NCI-H2171 (cell line): ENCODE measurements at regions not wholly inside any gene's neighbourhood (a gene's known extent, or its start where the extent isn't known, plus 50 kb on each side); places are given as distances from the start of the nearest gene placed in this dataset.
"Not testable (repeated sequence)": the region's sequence is repeated elsewhere in the genome, so short reads cannot be mapped to it uniquely, and the experiment has no call there.

Experiments
- DNase-seq: peaks from one replicate; lab custom pipeline; 2025; lab: John Stamatoyannopoulos, UW

GRCh38 chr7:101679653-101680173 lies 50.6 kb upstream of the MYL10 start:
- not testable (repeated sequence) for DNase-seq

GRCh38 chr7:101680406-101681145 lies 51.5 kb upstream of the MYL10 start:
- DNase-seq, result no peak

GRCh38 chr7:101681170-101682007 lies 52.3 kb upstream of the MYL10 start:
- no peak for DNase-seq

- DNase-seq, result no peak
These were observed 55.9 kb upstream of the MYL10 start for GRCh38 chr7:101684983-101685330.

- DNase-seq, result no peak
These were observed 56.9 kb upstream of the MYL10 start for GRCh38 chr7:101686030-101686429.

- no peak for DNase-seq
These were observed 58.0 kb upstream of the MYL10 start for GRCh38 chr7:101687081-101687480.

GRCh38 chr7:101687791-101688182 lies 58.7 kb upstream of the MYL10 start:
- no peak for DNase-seq

GRCh38 chr7:101688183-101688831 lies 59.2 kb upstream of the MYL10 start:
- peak; percentile 27 for DNase-seq

- DNase-seq, result no peak
These were observed 60.2 kb upstream of the MYL10 start for GRCh38 chr7:101688995-101689907.

GRCh38 chr7:101690061-101690460 lies 61.0 kb upstream of the MYL10 start:
- no peak for DNase-seq

- no peak for DNase-seq
These were observed 62.8 kb upstream of the MYL10 start for GRCh38 chr7:101691822-101692384.

- DNase-seq, result no peak
These were observed 64.5 kb upstream of the MYL10 start for GRCh38 chr7:101693498-101694091.

- DNase-seq, result no peak
These were observed 69.9 kb upstream of the MYL10 start for GRCh38 chr7:101698964-101699363.

- no peak for DNase-seq
These were observed 70.3 kb upstream of the MYL10 start for GRCh38 chr7:101699399-101699798.

- no peak for DNase-seq
These were observed 71.1 kb upstream of the MYL10 start for GRCh38 chr7:101699881-101700823.

- no peak for DNase-seq
These were observed 72.2 kb upstream of the MYL10 start for GRCh38 chr7:101701153-101701794.

- DNase-seq, result no peak
These were observed 73.3 kb upstream of the MYL10 start for GRCh38 chr7:101702362-101702850.

- DNase-seq, result no peak
These were observed 76.2 kb upstream of the MYL10 start for GRCh38 chr7:101705331-101705730.

- no peak for DNase-seq
These were observed 78.5 kb upstream of the MYL10 start for GRCh38 chr7:101707587-101707986.
